ENCODE measurements at regions not wholly inside any gene's neighbourhood (a gene's known extent, or its start where the extent isn't known, plus 50 kb on each side); places are given as distances from the start of the nearest gene placed in this dataset.
"Not testable (repeated sequence)": the region's sequence is repeated elsewhere in the genome, so short reads cannot be mapped to it uniquely, and the experiment has no call there.

- not testable (repeated sequence) for DNase-seq
Observed at GRCh38 chr22:22052548-22053139, 70.1 kb upstream of the TOP3B start.

- DNase-seq: not testable (repeated sequence)
Observed at GRCh38 chr22:22051032-22051431, 68.4 kb upstream of the TOP3B start.

- no peak for DNase-seq
Observed at GRCh38 chr22:22050141-22050775, 67.7 kb upstream of the TOP3B start.

GRCh38 chr22:22049684-22050083 lies 67.1 kb upstream of the TOP3B start:
- DNase-seq: no peak

- no peak for DNase-seq
Observed at GRCh38 chr22:22048981-22049531, 66.5 kb upstream of the TOP3B start.

- no peak for DNase-seq
Observed at GRCh38 chr22:22048318-22048942, 65.8 kb upstream of the TOP3B start.

- DNase-seq: no peak
Observed at GRCh38 chr22:22047776-22048175, 65.2 kb upstream of the TOP3B start.

GRCh38 chr22:22047266-22047665 lies 64.7 kb upstream of the TOP3B start:
- DNase-seq: no peak

GRCh38 chr22:22046370-22046769 lies 63.8 kb upstream of the TOP3B start:
- no peak for DNase-seq

GRCh38 chr22:22045571-22046335 lies 63.2 kb upstream of the TOP3B start:
- DNase-seq: no peak

GRCh38 chr22:22044153-22044552 lies 61.6 kb upstream of the TOP3B start:
- DNase-seq: no peak

GRCh38 chr22:22043296-22044078 lies 60.9 kb upstream of the TOP3B start:
- no peak for DNase-seq

GRCh38 chr22:22042599-22043295 lies 60.2 kb upstream of the TOP3B start:
- DNase-seq: no peak

- no peak for DNase-seq
Observed at GRCh38 chr22:22042009-22042408, 59.4 kb upstream of the TOP3B start.

- DNase-seq: no peak
Observed at GRCh38 chr22:22040908-22041307, 58.3 kb upstream of the TOP3B start.

GRCh38 chr22:22040472-22040871 lies 57.9 kb upstream of the TOP3B start:
- DNase-seq: no peak

GRCh38 chr22:22039286-22040074 lies 56.9 kb upstream of the TOP3B start:
- no peak for DNase-seq

GRCh38 chr22:22038178-22038880 lies 55.7 kb upstream of the TOP3B start:
- no peak for DNase-seq

- DNase-seq: no peak
Observed at GRCh38 chr22:22037740-22038139, 55.2 kb upstream of the TOP3B start.

- no peak for DNase-seq
Observed at GRCh38 chr22:22037229-22037628, 54.6 kb upstream of the TOP3B start.
